Stimulated activated CD8-positive, alpha-beta memory T cell treated with anti-CD3 and anti-CD28 coated beads, Interleukin-15, amount 100 ng/mL, for 48 hours (primary cell): ENCODE measurements at regions not wholly inside any gene's neighbourhood (a gene's known extent, or its start where the extent isn't known, plus 50 kb on each side); places are given as distances from the start of the nearest gene placed in this dataset.
"Not testable (repeated sequence)": the region's sequence is repeated elsewhere in the genome, so short reads cannot be mapped to it uniquely, and the experiment has no call there.

ENCODE experiments used
- DNase-seq, 2 donors: peaks; one replicate each; pipeline ENCODE4 v3.0.0-alpha.2; 2020; ENCODE audit warnings: low read depth in 2 of 2

- DNase-seq = no peak
Observed at GRCh38 chr15:94840794-94841783, 609.7 kb downstream of the MCTP2 start.

DNA sequence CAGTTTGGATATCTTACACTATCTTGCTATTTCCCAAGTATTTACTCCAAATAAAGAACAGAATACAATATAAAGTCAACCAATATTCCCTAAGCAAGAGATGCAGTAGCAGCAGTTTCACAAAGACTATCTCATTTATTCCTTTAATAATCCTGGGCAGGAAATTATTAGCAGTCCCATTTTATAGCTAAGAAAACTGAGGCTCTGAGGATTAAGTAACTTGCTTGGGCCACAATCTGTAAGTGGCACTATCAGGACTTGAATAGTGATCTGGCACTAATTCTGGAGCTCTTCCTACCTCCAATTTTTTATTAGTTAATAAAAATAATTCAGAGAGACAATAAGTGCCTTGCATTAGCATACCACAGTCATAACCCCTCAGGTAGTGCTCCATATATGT lies 611.7 kb downstream of the MCTP2 start:
- DNase-seq = no peak

DNA sequence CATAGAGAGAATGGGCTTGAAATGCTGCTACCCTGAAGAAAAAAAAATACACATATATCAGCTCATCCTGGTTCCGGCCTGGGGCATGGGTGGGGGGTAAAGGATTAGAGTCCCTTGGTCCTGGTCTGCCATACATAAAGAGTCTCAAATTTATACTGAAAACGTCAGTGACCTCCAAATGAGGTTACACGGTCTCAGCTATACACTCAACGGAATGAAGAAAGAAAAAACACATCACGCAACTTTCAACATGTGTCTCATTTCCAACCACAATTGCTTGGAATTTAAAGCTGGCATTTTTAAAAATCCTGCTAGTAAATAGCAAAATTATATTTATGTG lies 612.8 kb downstream of the MCTP2 start:
- no peak for DNase-seq

DNA sequence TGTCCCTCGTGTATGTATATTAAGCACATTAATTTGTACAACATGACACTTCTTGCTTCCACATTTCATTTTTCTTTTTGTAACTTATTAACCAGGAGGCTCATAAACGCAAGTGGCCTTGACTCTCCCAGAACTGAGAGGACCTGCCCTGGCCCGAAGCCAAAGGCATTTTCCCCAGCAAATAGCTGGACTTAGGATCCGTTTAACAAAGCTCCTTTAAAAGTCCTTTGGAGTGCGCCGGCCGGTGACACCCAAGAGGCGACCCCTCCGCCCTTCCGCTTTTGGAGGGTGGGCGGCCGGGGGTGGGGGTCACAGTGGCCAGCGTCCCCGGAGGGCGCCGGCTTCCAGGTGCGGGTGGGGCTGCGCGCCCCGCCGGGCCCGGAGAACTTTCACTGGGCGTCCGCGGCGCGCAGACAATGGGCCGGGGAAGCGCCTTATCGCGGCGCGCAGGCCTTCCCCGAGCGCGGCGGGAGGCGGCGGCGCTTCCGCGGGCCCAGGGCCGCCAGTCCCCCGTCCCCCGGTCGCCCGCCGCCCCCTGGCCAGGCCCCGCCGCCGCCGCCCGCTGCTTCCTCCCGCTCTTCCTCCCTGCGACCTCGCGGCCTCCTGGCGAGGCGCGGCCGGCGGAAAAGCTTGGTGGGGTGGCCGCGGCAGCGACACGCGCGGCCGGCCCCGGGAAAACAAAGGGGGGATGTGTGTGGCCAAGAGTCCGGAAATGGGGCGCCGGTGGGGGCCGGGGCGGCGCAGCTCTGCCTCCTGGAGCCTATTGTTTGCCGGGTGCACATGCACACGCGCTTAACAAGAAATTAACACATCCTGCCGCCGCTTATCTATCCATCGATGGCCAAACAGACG lies 613.4 kb downstream of the MCTP2 start:
- DNase-seq = no peak

DNA sequence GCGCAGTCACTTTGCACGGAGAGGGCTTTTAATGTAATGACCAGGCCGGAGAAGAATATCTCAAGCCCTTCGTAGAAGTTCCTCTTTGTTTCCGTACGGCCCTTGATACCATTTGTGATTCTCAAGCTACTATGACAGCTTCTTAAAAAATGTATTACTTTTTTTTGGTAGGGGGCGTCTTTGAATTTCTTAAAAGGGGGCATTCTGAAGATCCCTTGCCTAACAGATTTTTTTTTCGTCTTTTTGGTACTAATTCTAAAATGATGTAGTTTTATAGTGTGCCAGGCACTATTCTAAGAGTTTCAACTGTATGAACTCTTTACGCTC lies 614.0 kb downstream of the MCTP2 start:
- DNase-seq = no peak

DNA sequence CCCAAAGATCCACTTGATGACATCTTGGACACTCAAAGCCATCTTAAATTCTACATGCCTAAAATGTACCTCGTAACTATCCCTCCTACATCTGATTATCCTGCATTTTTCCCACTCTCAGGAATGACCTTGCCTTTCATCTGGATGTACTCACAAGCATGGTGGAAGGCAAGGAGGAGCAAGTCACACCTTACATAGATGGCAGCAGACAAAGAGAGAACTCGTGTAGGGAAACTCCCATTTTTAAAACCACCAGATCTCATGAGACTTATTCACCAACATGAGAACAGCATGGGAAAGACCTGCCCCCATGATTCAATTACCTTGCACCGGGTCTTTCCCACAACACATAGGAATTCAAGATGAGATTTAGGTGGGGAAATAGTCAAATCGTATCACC lies 616.0 kb downstream of the MCTP2 start:
- no peak for DNase-seq

- no peak for DNase-seq
Observed at GRCh38 chr15:94848054-94848453, 616.7 kb downstream of the MCTP2 start.

- no peak for DNase-seq
Observed at GRCh38 chr15:94855018-94855408, 623.7 kb downstream of the MCTP2 start.

- no peak for DNase-seq
Observed at GRCh38 chr15:94855409-94856266, 624.3 kb downstream of the MCTP2 start.

DNA sequence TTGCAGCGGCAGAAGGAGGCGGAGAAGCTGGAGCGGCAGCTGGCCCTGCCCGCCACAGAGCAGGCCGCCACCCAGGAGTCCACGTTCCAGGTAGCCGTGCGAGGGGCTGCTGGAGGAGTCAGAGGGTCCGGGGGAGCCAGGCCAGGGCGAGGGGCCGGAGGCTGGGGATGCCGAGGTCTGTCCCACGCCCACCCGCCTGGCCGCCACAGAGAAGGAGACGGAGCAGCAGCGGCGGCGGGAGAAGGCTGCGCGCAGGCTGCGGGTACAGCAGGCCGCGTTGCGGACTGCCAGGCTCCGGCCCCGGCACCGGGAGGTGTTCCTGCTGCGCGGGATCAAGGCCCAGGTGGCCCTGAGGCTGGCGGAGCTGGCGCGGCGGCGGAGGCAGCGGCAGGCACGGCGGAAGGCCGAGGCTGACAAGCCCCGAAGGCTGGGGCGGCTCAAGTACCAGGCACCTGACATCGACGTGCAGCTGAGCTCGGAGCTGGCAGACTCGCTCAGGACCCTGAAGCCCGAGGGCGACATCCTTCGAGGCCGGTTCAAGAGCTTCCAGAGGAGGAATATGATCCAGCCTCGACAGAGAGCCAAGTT lies 625.0 kb downstream of the MCTP2 start:
- DNase-seq = no peak

- DNase-seq = no peak
Observed at GRCh38 chr15:94857466-94857865, 626.1 kb downstream of the MCTP2 start.

GRCh38 chr15:94858011-94858410 lies 626.6 kb downstream of the MCTP2 start:
- DNase-seq = no peak

GRCh38 chr15:94858449-94858848 lies 627.1 kb downstream of the MCTP2 start:
- no peak for DNase-seq

DNA sequence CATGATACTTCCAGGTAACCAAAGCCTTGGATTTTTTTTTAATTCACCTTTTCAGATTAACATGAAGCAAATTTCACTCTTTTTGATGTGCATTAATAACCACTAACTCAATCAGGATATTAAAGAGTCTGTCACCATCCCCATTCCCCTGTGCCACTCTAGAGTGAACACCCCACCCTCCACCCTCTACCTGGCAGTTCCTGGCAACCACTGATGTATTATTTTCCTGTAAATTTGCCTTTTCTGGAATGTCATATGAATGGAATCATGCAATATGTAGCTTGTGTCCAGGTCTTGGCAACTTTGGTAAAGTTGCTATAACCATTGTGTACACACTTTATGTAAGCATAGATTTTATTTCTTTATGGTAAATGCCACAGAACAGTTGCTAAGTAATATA lies 627.6 kb downstream of the MCTP2 start:
- DNase-seq = no peak

- DNase-seq = no peak
Observed at GRCh38 chr15:94864600-94864999, 633.2 kb downstream of the MCTP2 start.

DNA sequence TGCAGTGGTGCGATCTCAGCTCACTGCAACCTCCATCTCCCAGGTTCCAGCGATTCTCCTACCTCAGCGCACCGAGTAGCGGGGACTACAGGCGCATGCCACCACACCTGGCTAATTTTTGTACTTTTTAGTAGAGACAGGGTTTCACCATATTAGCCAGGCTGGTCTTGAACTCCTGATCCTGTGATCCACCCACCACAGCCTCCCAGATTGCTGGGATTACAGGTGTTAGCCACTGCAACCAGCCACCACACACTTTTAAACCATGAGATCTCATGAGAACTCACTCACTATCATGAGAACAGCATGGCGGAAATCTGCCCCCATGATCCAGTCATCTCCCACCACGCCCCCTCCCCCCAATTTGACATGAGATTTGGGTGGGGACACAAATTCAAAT lies 636.9 kb downstream of the MCTP2 start:
- not testable (repeated sequence) for DNase-seq

DNA sequence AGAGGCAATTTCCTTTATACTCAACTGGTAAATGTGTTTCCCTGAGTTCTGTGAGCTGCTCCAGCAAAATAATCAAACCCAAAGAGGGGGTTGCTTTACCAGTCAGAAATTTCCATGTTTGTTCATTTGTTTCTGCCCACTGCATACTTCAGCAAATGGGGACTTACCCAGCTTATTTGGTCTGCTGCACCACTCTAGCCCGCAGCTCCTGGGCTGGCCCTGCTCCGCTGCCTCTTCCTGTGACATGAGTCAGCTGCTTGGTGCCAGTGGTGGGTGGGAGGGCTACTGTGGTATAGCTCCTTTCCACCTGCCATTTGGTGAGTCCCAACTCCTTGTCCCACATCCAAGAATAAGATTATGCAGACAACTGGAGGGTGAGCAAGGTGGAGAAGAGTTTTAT lies 644.2 kb downstream of the MCTP2 start:
- DNase-seq = no peak

DNA sequence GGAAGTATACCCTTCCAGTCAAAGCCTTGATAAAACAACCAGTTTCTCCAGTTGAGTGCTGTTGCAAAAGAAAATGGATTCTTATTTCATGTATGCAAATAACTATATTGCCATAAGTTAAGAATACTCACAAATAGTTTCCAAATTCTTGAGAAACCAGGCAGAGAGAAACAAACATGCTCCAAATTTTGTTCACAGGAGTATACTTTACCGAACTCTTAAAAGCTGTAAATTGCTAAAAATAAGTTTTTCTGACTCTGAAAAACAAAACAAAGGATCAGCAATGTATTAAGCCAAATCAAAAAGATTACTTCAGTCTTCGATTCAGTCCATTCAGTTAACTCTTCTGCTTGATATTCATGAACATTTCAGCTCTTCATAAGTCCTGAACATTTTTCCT lies 646.5 kb downstream of the MCTP2 start:
- no peak for DNase-seq

DNA sequence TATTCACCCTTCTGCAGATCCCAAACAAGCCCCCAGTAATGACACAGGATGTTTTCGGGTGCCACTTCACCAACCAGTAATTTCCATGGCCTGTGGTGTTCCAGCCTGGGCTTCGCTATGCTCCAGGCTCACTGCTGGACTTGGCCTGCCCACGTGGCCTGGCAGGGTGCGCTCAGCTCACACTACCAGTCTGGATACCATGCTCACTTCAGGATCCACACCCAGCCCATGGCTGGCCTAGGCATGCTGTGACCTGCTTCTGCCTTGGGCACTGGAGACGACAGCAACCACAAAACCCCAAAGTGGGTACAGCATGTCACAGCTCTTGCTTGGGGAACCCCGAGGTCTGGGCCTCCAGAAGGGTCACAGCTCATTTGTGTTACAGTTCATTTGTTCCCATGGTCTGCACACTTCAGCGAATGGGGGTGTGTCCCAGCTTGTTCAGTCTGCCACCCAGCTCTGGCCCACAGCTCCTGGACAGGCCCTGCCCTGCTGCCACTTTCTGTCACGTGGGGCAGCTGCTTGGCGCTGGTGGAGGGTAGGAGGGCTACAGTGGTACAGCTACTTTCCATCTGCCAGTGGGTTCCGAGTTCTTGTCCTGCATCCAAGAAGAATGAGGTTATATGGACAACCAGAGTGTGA lies 650.8 kb downstream of the MCTP2 start:
- DNase-seq = no peak

DNA sequence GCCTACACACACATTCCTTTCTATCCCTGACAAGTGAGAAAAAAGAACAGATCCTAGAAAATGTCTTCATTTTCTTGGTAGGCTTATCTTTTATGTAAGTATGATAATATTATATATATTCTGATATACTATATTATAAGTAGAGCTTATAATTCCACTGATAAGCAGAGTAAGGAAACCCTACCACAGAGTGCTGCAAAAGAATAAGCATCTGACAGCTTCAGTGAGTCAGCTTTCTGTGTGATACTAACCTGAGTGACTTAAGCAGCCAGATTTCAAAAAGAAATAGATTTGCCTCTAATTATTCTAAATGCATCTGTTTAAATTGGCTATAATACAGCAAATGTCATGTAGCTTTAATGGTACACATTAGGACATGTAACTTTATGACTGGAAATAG lies 656.0 kb downstream of the MCTP2 start:
- DNase-seq = no peak

GRCh38 chr15:94889153-94889552 lies 657.8 kb downstream of the MCTP2 start:
- DNase-seq = no peak
